Lower leg skin (tissue), 4 donors: ENCODE measurements at regions not wholly inside any gene's neighbourhood (a gene's known extent, or its start where the extent isn't known, plus 50 kb on each side); places are given as distances from the start of the nearest gene placed in this dataset.

Experiments used
- DNase-seq, 2 donors: peaks; one replicate each; pipeline ENCODE4 v3.0.0-alpha.2; 2019; ENCODE audit warnings: low spot score in 2 of 2
- H3K4me3 ChIP-seq: fragments of 200-600 bp; sonication (generic); 2 replicates; pipeline ENCODE4 v1.5.1; 2017; ENCODE audit warnings: mild to moderate bottlenecking, low read depth; ENCODE audit not compliant: poor library complexity, severe bottlenecking
- CTCF ChIP-seq, 3 donors: fragments of 450-650 bp; IDR thresholded peaks; one replicate each; pipeline ENCODE4 v1.5.1; 2016; ENCODE audit warnings: antibody characterized with exemption in 3 of 3, mild to moderate bottlenecking in 3 of 3, moderate library complexity in 2 of 3
- POLR2A ChIP-seq, 2 donors: fragments of 450-650 bp; IDR thresholded peaks; one replicate each; pipeline ENCODE4 v1.6.1; 2016 to 2017; ENCODE audit warnings: antibody characterized with exemption in 2 of 2, mild to moderate bottlenecking in 1 of 2, moderate library complexity in 1 of 2
- WGBS, 2 donors: methylation state at CpG; one replicate each; pipeline ENCODE4 v1.1.5; 2018; 5-methylcytosine and 5-hydroxymethylcytosine counted together
- intact Hi-C: fragments of 100-400 bp; cut with DNase I; formaldehyde crosslinking; loops from one replicate; pipeline ENCODE4 v1.15.0; 2023; ENCODE audit warnings: low total_unique reads

- intact Hi-C loops, result loop anchor here (10.0 kb wide), 1 partner anchor 1130 kb away; no protein-coding TSS in a partner anchor
- TF ChIP-seq CTCF (IDR thresholded peaks at IDR 0.05) (no peak), POLR2A (IDR thresholded peaks at IDR 0.05) (no peak)
- H3K4me3 ChIP-seq, result no peak overlapping the region
- DNase-seq, result no peak
Observed at GRCh38 chr11:39165021-39165420, 2294.4 kb downstream of the LRRC4C start.

GRCh38 chr11:39149214-39149613 lies 2310.2 kb downstream of the LRRC4C start:
- H3K4me3 ChIP-seq, result no peak overlapping the region
- no peak for DNase-seq
- intact Hi-C loops, result no loop called here
- TF ChIP-seq CTCF (IDR thresholded peaks at IDR 0.05) (no peak), POLR2A (IDR thresholded peaks at IDR 0.05) (no peak)
- WGBS, 2 donors, result 71 to 82% methylated on average over 1 of the region's 1 CpG

GRCh38 chr11:39145346-39145745 lies 2314.1 kb downstream of the LRRC4C start:
- H3K4me3 ChIP-seq, result no peak overlapping the region
- TF ChIP-seq POLR2A (IDR thresholded peaks at IDR 0.05) (no peak), CTCF (IDR thresholded peaks at IDR 0.05) (no peak)
- 86 to 94% methylated on average over 2 of the region's 2 CpGs for WGBS, 2 donors
- no peak for DNase-seq
- intact Hi-C loops, result no loop called here

- no peak for DNase-seq
- intact Hi-C loops, result no loop called here
- WGBS, 2 donors, result 62 to 72% methylated on average over 3 of the region's 3 CpGs
- H3K4me3 ChIP-seq, result no peak overlapping the region
- TF ChIP-seq POLR2A (IDR thresholded peaks at IDR 0.05) (no peak), CTCF (IDR thresholded peaks at IDR 0.05) (no peak)
Observed at GRCh38 chr11:39144351-39145130, 2314.9 kb downstream of the LRRC4C start.

DNA sequence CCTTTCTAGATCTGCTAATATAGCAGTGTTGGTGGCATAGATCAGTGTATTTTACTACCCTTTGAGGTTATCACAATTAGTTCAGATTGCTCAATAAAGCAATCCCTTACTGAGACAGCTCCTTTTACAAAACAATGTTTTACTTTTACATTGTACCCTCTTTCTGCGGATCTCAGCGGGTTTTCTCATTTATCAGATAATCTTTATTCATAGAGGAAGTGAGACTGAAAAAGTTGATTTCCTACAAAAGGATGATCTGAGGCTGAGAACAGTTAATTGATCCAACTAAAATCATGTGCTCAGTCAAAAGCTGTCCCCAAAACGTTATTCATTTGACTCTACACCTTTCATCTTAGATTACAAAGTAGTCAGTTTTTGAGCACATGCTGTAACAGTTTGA lies 2319.9 kb downstream of the LRRC4C start:
- TF ChIP-seq POLR2A (IDR thresholded peaks at IDR 0.05) (no peak), CTCF (IDR thresholded peaks at IDR 0.05) (no peak)
- H3K4me3 ChIP-seq, result no peak overlapping the region
- no peak for DNase-seq
- WGBS, 2 donors, result 50 to 59% methylated on average over 3 of the region's 3 CpGs
- intact Hi-C loops, result no loop called here

DNA sequence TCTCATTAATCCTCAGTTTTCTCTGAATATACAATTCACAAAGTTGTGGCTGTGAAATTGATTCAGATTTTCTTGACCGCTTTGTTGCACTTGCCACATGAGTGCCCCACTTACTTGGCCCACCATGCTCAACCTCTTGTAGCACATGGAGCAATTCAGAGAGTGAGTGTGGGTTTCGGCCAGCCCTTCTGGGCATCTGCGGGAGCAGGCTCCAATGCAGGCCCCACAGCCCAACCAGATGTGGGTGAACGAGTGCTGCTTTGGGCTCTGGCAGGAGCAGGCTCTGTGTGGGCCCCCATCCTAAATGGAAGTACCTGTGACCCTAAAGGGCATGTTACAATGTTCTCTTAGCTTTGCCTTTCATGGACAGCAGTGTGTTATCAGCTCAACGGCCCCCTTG lies 2338.6 kb downstream of the LRRC4C start:
- TF ChIP-seq CTCF (IDR thresholded peaks at IDR 0.05) (no peak), POLR2A (IDR thresholded peaks at IDR 0.05) (no peak)
- intact Hi-C loops, result no loop called here
- H3K4me3 ChIP-seq, result no peak overlapping the region
- no peak for DNase-seq
- 85 to 89% methylated on average over 5 of the region's 5 CpGs for WGBS, 2 donors
